Neural cell (in vitro differentiated cells): ENCODE measurements at regions not wholly inside any gene's neighbourhood (a gene's known extent, or its start where the extent isn't known, plus 50 kb on each side); places are given as distances from the start of the nearest gene placed in this dataset.
A peak's percentile ranks its signal among the peaks of the same experiment; 100 is the strongest.

Source experiments
- H2AFZ ChIP-seq: fragments of 200-600, 300-800 bp; sonication (generic), shearing (Covaris generic); 2 replicates; pipeline ENCODE4 v1.6.0; 2014; ENCODE audit warnings: low read depth, mild to moderate bottlenecking, antibody characterized with exemption, low read length, moderate library complexity
- H3F3A ChIP-seq: fragments of 200-600 bp; shearing (Covaris generic); 2 replicates; pipeline ENCODE4 v1.6.1; 2016; ENCODE audit warnings: mild to moderate bottlenecking, moderate library complexity, mixed read lengths, antibody characterized with exemption, low read length; ENCODE audit not compliant: insufficient read depth, poor library complexity, severe bottlenecking
- H3K27ac ChIP-seq: fragments of 200-600, 300-800 bp; sonication (generic), shearing (Covaris generic); 2 replicates; pipeline ENCODE4 v1.5.1; 2014; ENCODE audit warnings: mild to moderate bottlenecking, low read length, moderate library complexity
- H3K27me3 ChIP-seq: fragments of 300-800, 200-600 bp; sonication (generic), shearing (Covaris generic); 2 replicates; pipeline ENCODE4 v1.6.0; 2014; ENCODE audit warnings: mild to moderate bottlenecking, low read depth, low read length, moderate library complexity; ENCODE audit not compliant: insufficient read depth
- H3K36me3 ChIP-seq: fragments of 300-800, 200-600 bp; sonication (generic), shearing (Covaris generic); 2 replicates; pipeline ENCODE4 v1.5.1; 2014; ENCODE audit warnings: mild to moderate bottlenecking, antibody characterized with exemption, low read length, moderate library complexity; ENCODE audit not compliant: insufficient read depth
- H3K4me2 ChIP-seq: fragments of 300-800, 200-600 bp; sonication (generic), shearing (Covaris generic); 2 replicates; pipeline ENCODE4 v1.6.0; 2014; ENCODE audit warnings: mild to moderate bottlenecking, low read length
- H3K4me3 ChIP-seq: fragments of 300-800, 200-600 bp; sonication (generic), shearing (Covaris generic); 2 replicates; pipeline ENCODE4 v1.5.1; 2014; ENCODE audit warnings: mild to moderate bottlenecking, low read length, moderate library complexity
- H3K79me2 ChIP-seq: fragments of 200-600 bp; shearing (Covaris generic); replicated peaks from 2 replicates; pipeline ENCODE4 v1.6.0; 2014; ENCODE audit warnings: mild to moderate bottlenecking, low read length, moderate library complexity; ENCODE audit not compliant: insufficient read depth
- H3K9ac ChIP-seq: fragments of 300-800, 200-600 bp; sonication (generic), shearing (Covaris generic); 2 replicates; pipeline ENCODE4 v1.6.1; 2016; ENCODE audit warnings: mild to moderate bottlenecking, low read length, mixed read lengths
- H3K9me2 ChIP-seq: fragments of 200-600 bp; shearing (Covaris generic); 2 replicates; pipeline ENCODE4 v1.6.1; 2016; ENCODE audit warnings: mild to moderate bottlenecking, low read length, mixed read lengths; ENCODE audit not compliant: insufficient read depth
- H3K9me3 ChIP-seq: fragments of 200-600, 300-800 bp; sonication (generic), shearing (Covaris generic); 2 replicates; pipeline ENCODE4 v1.6.1; 2016; ENCODE audit warnings: mild to moderate bottlenecking, mixed run types, low read length, moderate library complexity, mixed read lengths
- H4K20me1 ChIP-seq: fragments of 200-600 bp; shearing (Covaris generic); 2 replicates; pipeline ENCODE4 v1.6.1; 2016; ENCODE audit warnings: mild to moderate bottlenecking, mixed run types; ENCODE audit not compliant: insufficient read depth
- EP300 ChIP-seq: fragments of 450-650 bp; conservative IDR thresholded peaks from 2 replicates; pipeline ENCODE4 v1.6.1; 2014; ENCODE audit warnings: antibody characterized with exemption, mild to moderate bottlenecking, moderate library complexity; ENCODE audit not compliant: poor library complexity, severe bottlenecking
- EZH2 ChIP-seq: fragments of 200-600, 300-800 bp; shearing (Covaris generic), sonication (generic); IDR thresholded peaks from 2 replicates; pipeline ENCODE4 v1.6.1; 2014; ENCODE audit warnings: antibody characterized with exemption, low read length, borderline replicate concordance, mild to moderate bottlenecking; ENCODE audit not compliant: insufficient read depth, poor library complexity, severe bottlenecking
- MXI1 ChIP-seq: fragments of 450-650 bp; conservative IDR thresholded peaks from 2 replicates; pipeline ENCODE4 v1.6.1; 2014; ENCODE audit warnings: antibody characterized with exemption, mild to moderate bottlenecking; ENCODE audit not compliant: poor library complexity, severe bottlenecking
- POLR2AphosphoS5 ChIP-seq: IDR thresholded peaks from 2 replicates; pipeline ENCODE4 v1.6.1; 2012
- RAD21 ChIP-seq: fragments of 450-650 bp; conservative IDR thresholded peaks from 2 replicates; pipeline ENCODE4 v1.6.1; 2014; ENCODE audit warnings: antibody characterized with exemption, mild to moderate bottlenecking, moderate library complexity
- TAF1 ChIP-seq: IDR thresholded peaks from 2 replicates; pipeline ENCODE4 v1.6.1; 2012; ENCODE audit warnings: low read depth
- TF ChIP-seq, protein P1 (sequence below): IDR thresholded peaks from 2 replicates; pipeline ENCODE4 v1.6.1; 2012; ENCODE audit warnings: borderline replicate concordance
- TF ChIP-seq, protein P2 (sequence below): fragments of 450-650 bp; IDR thresholded peaks from 2 replicates; pipeline ENCODE4 v1.5.1; 2014; ENCODE audit warnings: antibody characterized with exemption, mild to moderate bottlenecking, moderate library complexity; ENCODE audit not compliant: poor library complexity, severe bottlenecking

DNA sequence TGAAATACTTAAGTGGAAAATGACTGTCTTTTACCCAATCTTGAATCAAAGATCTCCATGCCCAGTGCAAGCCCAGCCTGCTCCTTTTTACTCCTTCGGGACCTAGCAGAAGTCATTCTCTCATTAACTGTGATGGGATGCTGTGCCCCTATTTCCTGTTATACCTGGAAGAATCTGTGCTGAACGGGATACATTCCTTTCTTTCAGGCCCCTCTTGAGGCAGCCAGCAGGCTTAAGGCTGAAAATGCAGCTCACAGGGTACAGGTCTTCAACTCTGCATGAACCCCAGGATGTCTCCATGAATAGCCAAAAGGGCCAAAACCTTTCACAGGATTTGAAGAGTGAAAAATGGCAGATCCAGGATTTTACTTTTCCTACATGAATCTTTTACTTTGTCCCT is 784.8 kb upstream of the KLHL29 start:
- H3K79me2 ChIP-seq, result no peaks in the 10 kb centered on the region
- no peaks in the 10 kb centered on the region for H3K9me3 ChIP-seq
- H3F3A ChIP-seq, result peaks cover 5% of the 10 kb centered on the region
- no peaks in the 10 kb centered on the region for H3K9me2 ChIP-seq
- no peak for TF ChIP-seq TAF1
- TF ChIP-seq EZH2, result no peak
- TF ChIP-seq, protein P1, sequence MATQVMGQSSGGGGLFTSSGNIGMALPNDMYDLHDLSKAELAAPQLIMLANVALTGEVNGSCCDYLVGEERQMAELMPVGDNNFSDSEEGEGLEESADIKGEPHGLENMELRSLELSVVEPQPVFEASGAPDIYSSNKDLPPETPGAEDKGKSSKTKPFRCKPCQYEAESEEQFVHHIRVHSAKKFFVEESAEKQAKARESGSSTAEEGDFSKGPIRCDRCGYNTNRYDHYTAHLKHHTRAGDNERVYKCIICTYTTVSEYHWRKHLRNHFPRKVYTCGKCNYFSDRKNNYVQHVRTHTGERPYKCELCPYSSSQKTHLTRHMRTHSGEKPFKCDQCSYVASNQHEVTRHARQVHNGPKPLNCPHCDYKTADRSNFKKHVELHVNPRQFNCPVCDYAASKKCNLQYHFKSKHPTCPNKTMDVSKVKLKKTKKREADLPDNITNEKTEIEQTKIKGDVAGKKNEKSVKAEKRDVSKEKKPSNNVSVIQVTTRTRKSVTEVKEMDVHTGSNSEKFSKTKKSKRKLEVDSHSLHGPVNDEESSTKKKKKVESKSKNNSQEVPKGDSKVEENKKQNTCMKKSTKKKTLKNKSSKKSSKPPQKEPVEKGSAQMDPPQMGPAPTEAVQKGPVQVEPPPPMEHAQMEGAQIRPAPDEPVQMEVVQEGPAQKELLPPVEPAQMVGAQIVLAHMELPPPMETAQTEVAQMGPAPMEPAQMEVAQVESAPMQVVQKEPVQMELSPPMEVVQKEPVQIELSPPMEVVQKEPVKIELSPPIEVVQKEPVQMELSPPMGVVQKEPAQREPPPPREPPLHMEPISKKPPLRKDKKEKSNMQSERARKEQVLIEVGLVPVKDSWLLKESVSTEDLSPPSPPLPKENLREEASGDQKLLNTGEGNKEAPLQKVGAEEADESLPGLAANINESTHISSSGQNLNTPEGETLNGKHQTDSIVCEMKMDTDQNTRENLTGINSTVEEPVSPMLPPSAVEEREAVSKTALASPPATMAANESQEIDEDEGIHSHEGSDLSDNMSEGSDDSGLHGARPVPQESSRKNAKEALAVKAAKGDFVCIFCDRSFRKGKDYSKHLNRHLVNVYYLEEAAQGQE, result no peak
- TF ChIP-seq MXI1, result no peak
- no peaks in the 10 kb centered on the region for H3K36me3 ChIP-seq
- no peaks in the 10 kb centered on the region for H4K20me1 ChIP-seq
- H3K9ac ChIP-seq, result no peak overlapping the region
- H3K27me3 ChIP-seq, result no peaks in the 10 kb centered on the region
- H3K4me2 ChIP-seq, result no peak overlapping the region
- peak overlapping the region; percentile 64 for H3K27ac ChIP-seq
- H3K4me3 ChIP-seq, result no peak overlapping the region
- no peak overlapping the region for H2AFZ ChIP-seq

DNA sequence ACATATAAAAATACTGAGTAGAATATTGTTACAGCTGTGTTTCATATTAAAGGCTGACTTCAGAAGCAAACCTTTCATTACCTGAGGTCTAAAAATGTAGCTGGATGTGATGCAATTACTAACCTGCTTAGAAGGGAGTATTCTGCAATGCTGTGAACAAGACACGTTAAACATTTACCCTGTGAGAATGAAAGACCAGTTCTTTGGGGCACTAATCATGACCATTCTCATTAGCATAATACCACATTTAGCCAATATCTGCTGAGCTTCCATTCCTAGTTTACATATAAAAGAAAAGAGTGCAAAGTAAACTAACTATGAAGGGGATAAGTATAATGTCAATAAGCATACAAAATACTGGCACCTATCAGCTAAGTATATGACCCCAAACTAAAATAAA is 784.0 kb upstream of the KLHL29 start:
- H3K9me3 ChIP-seq, result no peaks in the 10 kb centered on the region
- H3K4me2 ChIP-seq, result no peak overlapping the region
- H4K20me1 ChIP-seq, result no peaks in the 10 kb centered on the region
- H3K79me2 ChIP-seq, result no peaks in the 10 kb centered on the region
- TF ChIP-seq RAD21, result no peak
- TF ChIP-seq EZH2, result no peak
- TF ChIP-seq, protein P1, result no peak
- no peak for TF ChIP-seq EP300
- no peak for TF ChIP-seq TAF1
- TF ChIP-seq MXI1, result no peak
- TF ChIP-seq, protein P2, sequence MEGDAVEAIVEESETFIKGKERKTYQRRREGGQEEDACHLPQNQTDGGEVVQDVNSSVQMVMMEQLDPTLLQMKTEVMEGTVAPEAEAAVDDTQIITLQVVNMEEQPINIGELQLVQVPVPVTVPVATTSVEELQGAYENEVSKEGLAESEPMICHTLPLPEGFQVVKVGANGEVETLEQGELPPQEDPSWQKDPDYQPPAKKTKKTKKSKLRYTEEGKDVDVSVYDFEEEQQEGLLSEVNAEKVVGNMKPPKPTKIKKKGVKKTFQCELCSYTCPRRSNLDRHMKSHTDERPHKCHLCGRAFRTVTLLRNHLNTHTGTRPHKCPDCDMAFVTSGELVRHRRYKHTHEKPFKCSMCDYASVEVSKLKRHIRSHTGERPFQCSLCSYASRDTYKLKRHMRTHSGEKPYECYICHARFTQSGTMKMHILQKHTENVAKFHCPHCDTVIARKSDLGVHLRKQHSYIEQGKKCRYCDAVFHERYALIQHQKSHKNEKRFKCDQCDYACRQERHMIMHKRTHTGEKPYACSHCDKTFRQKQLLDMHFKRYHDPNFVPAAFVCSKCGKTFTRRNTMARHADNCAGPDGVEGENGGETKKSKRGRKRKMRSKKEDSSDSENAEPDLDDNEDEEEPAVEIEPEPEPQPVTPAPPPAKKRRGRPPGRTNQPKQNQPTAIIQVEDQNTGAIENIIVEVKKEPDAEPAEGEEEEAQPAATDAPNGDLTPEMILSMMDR, result no peak
- no peak for TF ChIP-seq POLR2AphosphoS5
- peaks cover 5% of the 10 kb centered on the region for H3F3A ChIP-seq
- H3K9me2 ChIP-seq, result no peaks in the 10 kb centered on the region
- no peaks in the 10 kb centered on the region for H3K27me3 ChIP-seq
- no peaks in the 10 kb centered on the region for H3K36me3 ChIP-seq
- H2AFZ ChIP-seq, result no peak overlapping the region
- H3K4me3 ChIP-seq, result no peak overlapping the region
- H3K9ac ChIP-seq, result no peak overlapping the region
- no peak overlapping the region for H3K27ac ChIP-seq
